Ovary (tissue), 7 donors: ENCODE measurements at regions not wholly inside any gene's neighbourhood (a gene's known extent, or its start where the extent isn't known, plus 50 kb on each side); places are given as distances from the start of the nearest gene placed in this dataset.

ENCODE experiments used
- DNase-seq, 5 donors: peaks; one replicate each; pipeline ENCODE4 v3.0.0-alpha.2; 2019 to 2020
- H3K27ac ChIP-seq, 2 donors: fragments of 200-600 bp; one replicate each; pipeline versions ENCODE4 v1.5.1 to v1.8.0; 2019 to 2022
- H3K27me3 ChIP-seq: fragments of 200-600 bp; one replicate; pipeline ENCODE4 v1.8.0; 2022
- H3K36me3 ChIP-seq: fragments of 200-600 bp; sonication (generic); one replicate; pipeline ENCODE4 v1.5.1; 2019
- H3K4me1 ChIP-seq: one replicate; pipeline ENCODE4 v1.8.1; 2013; ENCODE audit warnings: mild to moderate bottlenecking, moderate library complexity; ENCODE audit not compliant: insufficient read depth
- H3K4me3 ChIP-seq: fragments of 200-600 bp; sonication (generic); one replicate; pipeline ENCODE4 v1.5.1; 2017
- H3K9me3 ChIP-seq, 2 donors: fragments of 200-600 bp in 1 of 2; sonication (generic) in 1 of 2; one replicate each; pipeline versions ENCODE4 v1.5.1 to v1.8.1; 2013 to 2019; ENCODE audit warnings: mild to moderate bottlenecking in 1 of 2, moderate library complexity in 1 of 2
- EP300 ChIP-seq: sonication (generic); formaldehyde crosslinking; IDR thresholded peaks from one replicate; pipeline ENCODE4 v1.6.1; 2017; ENCODE audit warnings: antibody characterized with exemption
- POLR2A ChIP-seq: fragments of 450-650 bp; IDR thresholded peaks from one replicate; pipeline ENCODE4 v1.6.1; 2017; ENCODE audit warnings: antibody characterized with exemption, mild to moderate bottlenecking, moderate library complexity
- WGBS, 3 donors: extraction: QIAGEN DNeasy Blood & Tissue Kit in 1 of 3; methylation state at CpG; one replicate each; pipeline versions ENCODE4 v1.1.5 to v1.1.7; 2013 to 2017; 5-methylcytosine and 5-hydroxymethylcytosine counted together
- intact Hi-C, 4 donors: fragments of 100-400 bp; cut with DNase I; formaldehyde crosslinking; loops; one replicate each; pipeline versions ENCODE4 v1.11.0 to v1.15.1; 2022 to 2023
- TF ChIP-seq, protein P1 (sequence below), 3 donors: fragments of 450-650 bp in 2 of 3; fragments of 200-600 bp in 1 of 3; IDR thresholded peaks; one replicate each; pipeline versions ENCODE4 v1.5.1 to v1.8.0; 2016 to 2022; ENCODE audit warnings: antibody characterized with exemption in 3 of 3, mild to moderate bottlenecking in 1 of 3
- donor health status: DM: no; HTN: no; CAD: no; lungs with moderate emphysema.
- donor health status: DM: no; HTN: no; CAD: no.
- donor health status: Bipolar disorder and iron deficiency.
- donor health status: DM: no; HTN: no; CAD: no.
- donor health status: DM: yes; HTN: yes; CAD: no.

GRCh38 chr12:77685901-77686300 is 144.8 kb upstream of the NAV3 start:
- Histone ChIP-seq H3K27ac (no peak overlapping the region), H3K36me3 (no peaks in the 10 kb centered on the region), H3K4me1 (no peaks in the 10 kb centered on the region), H3K4me3 (no peak overlapping the region), H3K27me3 (no peaks in the 10 kb centered on the region), H3K9me3 (no peaks in the 10 kb centered on the region)
- WGBS, 3 donors, result 96 to 98% (median 98%) methylated on average over 2 of the region's 2 CpGs
- intact Hi-C loops, result loop anchor here in 3 of 4 donors (5.0 to 10.0 kb wide), 2 partner anchors 534 to 621 kb away; partner anchors contain the start of gene E2F7 (in 1 of the 3)
- no peak for DNase-seq
- TF ChIP-seq EP300, result no peak

DNA sequence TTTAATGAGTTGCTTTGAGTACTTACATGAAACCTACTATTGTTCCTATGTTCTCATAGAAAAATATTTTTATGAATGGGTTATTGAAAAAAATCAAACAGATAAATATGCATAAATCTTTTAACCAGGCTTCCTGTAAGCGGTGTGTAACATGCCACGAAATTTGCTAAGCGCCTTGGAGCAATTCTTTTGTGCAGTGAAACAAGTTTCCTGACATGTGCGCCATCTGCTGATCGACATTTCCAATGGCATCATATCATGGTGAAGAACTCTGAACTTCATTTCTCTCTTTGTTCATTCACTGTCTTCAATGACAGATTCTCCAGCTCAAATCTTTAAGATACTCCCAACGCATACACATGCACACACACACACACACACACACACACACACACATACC is 145.6 kb upstream of the NAV3 start:
- intact Hi-C loops, result loop anchor here in 3 of 4 donors (5.0 to 10.0 kb wide), 2 partner anchors 533 to 620 kb away; partner anchors contain the start of gene E2F7 (in 1 of the 3)
- H3K4me3 ChIP-seq, result no peak overlapping the region
- H3K36me3 ChIP-seq, result no peaks in the 10 kb centered on the region
- DNase-seq, result peak; percentile 55 to 79 (median 61)
- H3K4me1 ChIP-seq, result peaks cover under 1% of the 10 kb centered on the region
- H3K27me3 ChIP-seq, result no peaks in the 10 kb centered on the region
- H3K9me3 ChIP-seq, result no peaks in the 10 kb centered on the region
- no peak for TF ChIP-seq POLR2A
- TF ChIP-seq, protein P1, sequence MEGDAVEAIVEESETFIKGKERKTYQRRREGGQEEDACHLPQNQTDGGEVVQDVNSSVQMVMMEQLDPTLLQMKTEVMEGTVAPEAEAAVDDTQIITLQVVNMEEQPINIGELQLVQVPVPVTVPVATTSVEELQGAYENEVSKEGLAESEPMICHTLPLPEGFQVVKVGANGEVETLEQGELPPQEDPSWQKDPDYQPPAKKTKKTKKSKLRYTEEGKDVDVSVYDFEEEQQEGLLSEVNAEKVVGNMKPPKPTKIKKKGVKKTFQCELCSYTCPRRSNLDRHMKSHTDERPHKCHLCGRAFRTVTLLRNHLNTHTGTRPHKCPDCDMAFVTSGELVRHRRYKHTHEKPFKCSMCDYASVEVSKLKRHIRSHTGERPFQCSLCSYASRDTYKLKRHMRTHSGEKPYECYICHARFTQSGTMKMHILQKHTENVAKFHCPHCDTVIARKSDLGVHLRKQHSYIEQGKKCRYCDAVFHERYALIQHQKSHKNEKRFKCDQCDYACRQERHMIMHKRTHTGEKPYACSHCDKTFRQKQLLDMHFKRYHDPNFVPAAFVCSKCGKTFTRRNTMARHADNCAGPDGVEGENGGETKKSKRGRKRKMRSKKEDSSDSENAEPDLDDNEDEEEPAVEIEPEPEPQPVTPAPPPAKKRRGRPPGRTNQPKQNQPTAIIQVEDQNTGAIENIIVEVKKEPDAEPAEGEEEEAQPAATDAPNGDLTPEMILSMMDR (IDR thresholded peaks at IDR 0.05), result peak in 2 of 3 donors; percentile 45 to 51
- WGBS, 3 donors, result 3 to 11% (median 6%) methylated on average over 6 of the region's 6 CpGs
- H3K27ac ChIP-seq, result no peak overlapping the region

DNA sequence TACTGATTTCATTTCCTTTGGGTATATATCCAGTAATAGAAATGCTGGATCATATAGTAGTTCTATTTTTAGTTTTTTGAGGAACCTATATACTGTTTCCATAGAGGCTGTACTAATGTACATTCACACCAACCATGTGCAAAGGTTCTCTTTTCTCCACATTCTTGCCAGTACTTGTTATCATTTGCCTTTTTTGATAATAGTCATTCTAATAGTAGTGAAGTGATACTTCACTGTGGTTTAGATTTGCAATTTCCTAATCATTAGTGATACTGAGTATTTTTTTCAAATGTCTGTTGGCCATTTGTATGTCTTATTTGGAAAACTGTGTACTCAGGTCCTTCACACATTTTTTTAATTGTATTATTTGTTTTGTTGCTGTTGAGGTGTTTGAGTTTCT is 148.2 kb upstream of the NAV3 start:
- Histone ChIP-seq H3K27me3 (no peaks in the 10 kb centered on the region), H3K27ac (no peak overlapping the region), H3K4me3 (no peak overlapping the region), H3K36me3 (no peaks in the 10 kb centered on the region), H3K4me1 (peaks cover 3% of the 10 kb centered on the region), H3K9me3 (no peaks in the 10 kb centered on the region)
- no peak for TF ChIP-seq EP300
- no peak for TF ChIP-seq POLR2A
- no peak for DNase-seq
- intact Hi-C loops, result loop anchor here in 1 of 4 donors (10.0 kb wide), 1 partner anchor 618 kb away; the partner anchor contains the start of gene E2F7

GRCh38 chr12:77681726-77682125 is 149.0 kb upstream of the NAV3 start:
- peaks cover 3% of the 10 kb centered on the region for H3K4me1 ChIP-seq
- no peak for DNase-seq
- no peak overlapping the region for H3K27ac ChIP-seq
- TF ChIP-seq POLR2A, result no peak
- H3K9me3 ChIP-seq, result no peaks in the 10 kb centered on the region
- intact Hi-C loops, result loop anchor here in 1 of 4 donors (10.0 kb wide), 1 partner anchor 617 kb away; the partner anchor contains the start of gene E2F7
- H3K4me3 ChIP-seq, result no peak overlapping the region
- no peaks in the 10 kb centered on the region for H3K27me3 ChIP-seq
- H3K36me3 ChIP-seq, result no peaks in the 10 kb centered on the region
- WGBS, 3 donors, result 88 to 92% (median 91%) methylated on average over 2 of the region's 2 CpGs

- H3K36me3 ChIP-seq, result no peaks in the 10 kb centered on the region
- no peak for DNase-seq
- H3K27me3 ChIP-seq, result no peaks in the 10 kb centered on the region
- 95 to 97% (median 97%) methylated on average over 8 of the region's 8 CpGs for WGBS, 3 donors
- H3K27ac ChIP-seq, result no peak overlapping the region
- H3K4me3 ChIP-seq, result no peak overlapping the region
- H3K4me1 ChIP-seq, result peaks cover 3% of the 10 kb centered on the region
- intact Hi-C loops, result loop anchor here in 1 of 4 donors (10.0 kb wide), 1 partner anchor 615 kb away; the partner anchor contains the start of gene E2F7
- no peak for TF ChIP-seq EP300
- no peak for TF ChIP-seq POLR2A
- TF ChIP-seq, protein P1 (IDR thresholded peaks at IDR 0.05), result no peak
- H3K9me3 ChIP-seq, result no peaks in the 10 kb centered on the region
These were observed 151.0 kb upstream of the NAV3 start for GRCh38 chr12:77679686-77680085.

DNA sequence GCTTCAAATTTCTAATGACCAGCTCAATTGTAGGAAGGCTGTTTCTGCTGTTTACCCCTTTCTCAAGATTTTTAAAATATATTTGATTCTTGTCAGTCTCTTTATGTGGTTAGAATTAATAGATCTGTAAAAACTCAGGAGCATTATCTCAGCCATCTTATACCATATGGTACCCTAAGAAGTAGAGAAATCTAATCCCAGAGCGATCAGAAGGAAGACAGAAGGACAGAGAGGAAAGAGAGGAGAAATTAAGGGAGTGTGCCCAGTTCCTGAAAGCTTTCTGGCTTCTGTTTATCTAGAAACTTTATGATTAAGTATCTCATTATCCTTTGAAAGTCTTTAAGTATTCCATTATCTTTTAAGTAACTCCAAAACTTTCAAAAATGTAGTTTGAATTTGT is 152.1 kb upstream of the NAV3 start:
- Histone ChIP-seq H3K4me3 (no peak overlapping the region), H3K4me1 (peaks cover 3% of the 10 kb centered on the region), H3K9me3 (no peaks in the 10 kb centered on the region), H3K27ac (no peak overlapping the region), H3K27me3 (no peaks in the 10 kb centered on the region), H3K36me3 (no peaks in the 10 kb centered on the region)
- intact Hi-C loops, result no loop called here
- no peak for TF ChIP-seq POLR2A
- TF ChIP-seq, protein P1 (IDR thresholded peaks at IDR 0.05), result no peak
- TF ChIP-seq EP300, result no peak
- DNase-seq, result no peak
- WGBS, 3 donors, result 60 to 77% (median 61%) methylated on average over 1 of the region's 1 CpG
